A673 (cell line): ENCODE measurements at regions not wholly inside any gene's neighbourhood (a gene's known extent, or its start where the extent isn't known, plus 50 kb on each side); places are given as distances from the start of the nearest gene placed in this dataset.

ENCODE experiments used
- BruUV-seq: library from RNA; stranded (reverse); fragments of 400-500 nt; replicated peaks from 2 replicates; lab custom pipeline; 2021; lab: Mats Ljungman, UMichigan
- CTCF ChIA-PET: fragments of 300-600 bp; sonication (Branson Sonifier 250); formaldehyde crosslinking; loops from one replicate; lab custom pipeline; 2022; ENCODE audit warnings: antibody characterized with exemption; lab: Charles Lee
- POLR2A ChIA-PET: fragments of 300-600 bp; sonication (Branson Sonifier 250); formaldehyde crosslinking; loops from one replicate; lab custom pipeline; 2022; ENCODE audit warnings: antibody characterized with exemption; ENCODE audit not compliant: low non-redundant PET; lab: Charles Lee
- DNase-seq: peaks from one replicate; pipeline ENCODE4 v3.0.0-alpha.2; 2015; ENCODE audit warnings: low spot score
- H3K27ac ChIP-seq: fragments of 200-600 bp; sonication (generic); 2 replicates; pipeline ENCODE4 v1.5.1; 2016; ENCODE audit warnings: mixed run types, low read depth, mild to moderate bottlenecking, mixed read lengths, antibody characterized with exemption, low read length; ENCODE audit not compliant: poor library complexity, severe bottlenecking
- H3K27me3 ChIP-seq: fragments of 200-600 bp; sonication (generic); replicated peaks from 2 replicates; pipeline ENCODE4 v1.6.1; 2017; ENCODE audit warnings: mixed run types, low read depth, mild to moderate bottlenecking, mixed read lengths, antibody characterized with exemption, low read length; ENCODE audit not compliant: insufficient read depth, poor library complexity
- H3K36me3 ChIP-seq: fragments of 200-600 bp; sonication (generic); 2 replicates; pipeline ENCODE4 v1.6.1; 2016; ENCODE audit warnings: mixed run types, mild to moderate bottlenecking, mixed read lengths, antibody characterized with exemption, low read length; ENCODE audit not compliant: insufficient read depth, poor library complexity, severe bottlenecking
- H3K4me1 ChIP-seq: fragments of 200-600 bp; sonication (generic); 2 replicates; pipeline ENCODE4 v1.6.1; 2017; ENCODE audit warnings: mixed run types, mild to moderate bottlenecking, mixed read lengths, antibody characterized with exemption, low read length; ENCODE audit not compliant: insufficient read depth, poor library complexity, severe bottlenecking
- H3K4me3 ChIP-seq: fragments of 200-600 bp; sonication (generic); 2 replicates; pipeline ENCODE4 v1.5.1; 2016; ENCODE audit warnings: low read depth, mixed run types, mild to moderate bottlenecking, mixed read lengths, low read length; ENCODE audit not compliant: poor library complexity, severe bottlenecking
- H3K9me3 ChIP-seq: fragments of 200-600 bp; sonication (generic); 2 replicates; pipeline ENCODE4 v1.6.1; 2016; ENCODE audit warnings: mixed run types, low read depth, mild to moderate bottlenecking, mixed read lengths, antibody characterized with exemption, low read length; ENCODE audit not compliant: poor library complexity, severe bottlenecking
- CTCF ChIP-seq: fragments of 300-800, 200-600 bp; sonication (generic); conservative IDR thresholded peaks from 2 replicates; pipeline ENCODE4 v1.5.1; 2017; ENCODE audit warnings: low read depth, mild to moderate bottlenecking, antibody characterized with exemption, low read length, moderate library complexity, mixed read lengths
- EZH2 ChIP-seq: fragments of 200-600 bp; sonication (generic); IDR thresholded peaks from 2 replicates; pipeline ENCODE4 v1.6.1; 2017; ENCODE audit warnings: borderline replicate concordance, low read depth, mild to moderate bottlenecking, mixed read lengths, antibody characterized with exemption, low read length; ENCODE audit not compliant: poor library complexity, severe bottlenecking
- intact Hi-C: fragments of 100-400 bp; cut with micrococcal nuclease; formaldehyde crosslinking; loops from one replicate; pipeline ENCODE4 v1.10.0; 2022; ENCODE audit not compliant: unreplicated experiment

- TF ChIP-seq CTCF (no peak), EZH2 (no peak)
- Histone ChIP-seq H3K36me3 (no peaks in the 10 kb centered on the region), H3K27me3 (no peaks in the 10 kb centered on the region), H3K9me3 (no peaks in the 10 kb centered on the region), H3K27ac (no peak overlapping the region), H3K4me1 (no peaks in the 10 kb centered on the region), H3K4me3 (no peak overlapping the region)
- POLR2A ChIA-PET: no interaction called here
- CTCF ChIA-PET: no interaction called here
- no peak for DNase-seq
- intact Hi-C loops: no loop called here
- no TSS peak for BruUV-seq
These were observed 478.8 kb downstream of the NEBL start for GRCh38 chr10:20418286-20418685.

GRCh38 chr10:20417791-20418190 lies 479.3 kb downstream of the NEBL start:
- Histone ChIP-seq H3K36me3 (no peaks in the 10 kb centered on the region), H3K4me1 (no peaks in the 10 kb centered on the region), H3K27me3 (no peaks in the 10 kb centered on the region), H3K4me3 (no peak overlapping the region), H3K9me3 (no peaks in the 10 kb centered on the region), H3K27ac (no peak overlapping the region)
- TF ChIP-seq EZH2 (no peak), CTCF (no peak)
- CTCF ChIA-PET: no interaction called here
- intact Hi-C loops: no loop called here
- BruUV-seq: no TSS peak
- DNase-seq: no peak
- POLR2A ChIA-PET: interaction anchor here (0.7 kb wide), 1 partner anchor 210 kb away, joined by 19 read pairs; no protein-coding TSS in a partner anchor

DNA sequence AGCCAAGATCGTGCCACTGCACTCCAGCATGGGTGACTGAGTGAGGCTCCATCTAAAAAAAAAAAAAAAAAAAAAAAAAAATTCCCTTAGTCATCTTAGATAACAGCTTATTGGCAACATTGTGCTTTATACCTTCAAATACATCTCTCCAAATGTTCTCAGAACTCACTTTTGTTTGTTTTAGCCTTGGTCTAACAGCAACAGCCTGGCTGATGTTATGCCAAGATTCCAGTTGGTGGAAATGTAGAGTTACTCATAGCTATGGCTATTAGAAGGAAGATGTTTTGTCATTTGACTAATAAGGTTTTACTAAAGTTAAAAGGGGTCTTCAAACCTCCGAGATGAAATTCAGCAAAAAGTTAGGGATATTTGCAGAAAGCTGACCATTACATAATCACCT lies 481.4 kb downstream of the NEBL start:
- CTCF ChIA-PET: no interaction called here
- intact Hi-C loops: no loop called here

More for the DNA sequence above, 481.4 kb downstream of the NEBL start:
- Histone ChIP-seq H3K4me3 (no peak overlapping the region), H3K4me1 (no peaks in the 10 kb centered on the region), H3K27ac (no peak overlapping the region), H3K9me3 (no peaks in the 10 kb centered on the region), H3K36me3 (no peaks in the 10 kb centered on the region), H3K27me3 (no peaks in the 10 kb centered on the region)
- POLR2A ChIA-PET: no interaction called here
- TF ChIP-seq EZH2 (no peak), CTCF (no peak)
- no TSS peak for BruUV-seq
- no peak for DNase-seq
